Ishikawa (cell line): ENCODE measurements at regions not wholly inside any gene's neighbourhood (a gene's known extent, or its start where the extent isn't known, plus 50 kb on each side); places are given as distances from the start of the nearest gene placed in this dataset.

ENCODE experiments used
- TAF1 ChIP-seq: IDR thresholded peaks from 2 replicates; pipeline ENCODE4 v1.6.1; 2012; ENCODE audit warnings: low read depth, mild to moderate bottlenecking
- TCF12 ChIP-seq: IDR thresholded peaks from 2 replicates; pipeline ENCODE4 v1.6.1; 2012; ENCODE audit warnings: low read depth
- ZBTB7A ChIP-seq: IDR thresholded peaks from 2 replicates; pipeline ENCODE4 v1.6.1; 2012; ENCODE audit warnings: low read depth
- TF ChIP-seq, protein P1 (sequence below): IDR thresholded peaks from 2 replicates; pipeline ENCODE4 v1.6.1; 2012; ENCODE audit warnings: low read depth, mild to moderate bottlenecking
- TF ChIP-seq, protein P2 (sequence below): IDR thresholded peaks from 2 replicates; pipeline ENCODE4 v1.6.1; 2012

DNA sequence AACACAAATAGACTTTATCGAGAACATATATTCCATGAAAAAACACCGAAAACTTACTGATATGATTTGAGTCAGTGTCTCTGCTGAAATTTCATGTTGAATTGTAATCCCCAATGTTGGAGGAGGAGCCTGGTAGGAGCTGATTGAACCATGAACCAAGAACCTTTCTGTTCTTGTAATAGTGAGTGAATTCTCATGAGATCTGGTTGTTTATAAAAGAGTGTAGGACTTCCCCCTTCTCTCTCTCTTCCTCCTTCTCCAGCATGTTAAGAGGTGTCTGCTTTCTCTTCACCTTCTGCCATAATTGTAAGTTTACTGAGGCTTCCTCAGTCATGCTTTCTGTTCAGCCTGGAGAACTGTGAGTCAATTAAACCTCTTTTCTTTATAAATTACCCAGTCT lies 1289.3 kb upstream of the CITED2 start:
- TF ChIP-seq TAF1, result no peak
- TF ChIP-seq, protein P1, sequence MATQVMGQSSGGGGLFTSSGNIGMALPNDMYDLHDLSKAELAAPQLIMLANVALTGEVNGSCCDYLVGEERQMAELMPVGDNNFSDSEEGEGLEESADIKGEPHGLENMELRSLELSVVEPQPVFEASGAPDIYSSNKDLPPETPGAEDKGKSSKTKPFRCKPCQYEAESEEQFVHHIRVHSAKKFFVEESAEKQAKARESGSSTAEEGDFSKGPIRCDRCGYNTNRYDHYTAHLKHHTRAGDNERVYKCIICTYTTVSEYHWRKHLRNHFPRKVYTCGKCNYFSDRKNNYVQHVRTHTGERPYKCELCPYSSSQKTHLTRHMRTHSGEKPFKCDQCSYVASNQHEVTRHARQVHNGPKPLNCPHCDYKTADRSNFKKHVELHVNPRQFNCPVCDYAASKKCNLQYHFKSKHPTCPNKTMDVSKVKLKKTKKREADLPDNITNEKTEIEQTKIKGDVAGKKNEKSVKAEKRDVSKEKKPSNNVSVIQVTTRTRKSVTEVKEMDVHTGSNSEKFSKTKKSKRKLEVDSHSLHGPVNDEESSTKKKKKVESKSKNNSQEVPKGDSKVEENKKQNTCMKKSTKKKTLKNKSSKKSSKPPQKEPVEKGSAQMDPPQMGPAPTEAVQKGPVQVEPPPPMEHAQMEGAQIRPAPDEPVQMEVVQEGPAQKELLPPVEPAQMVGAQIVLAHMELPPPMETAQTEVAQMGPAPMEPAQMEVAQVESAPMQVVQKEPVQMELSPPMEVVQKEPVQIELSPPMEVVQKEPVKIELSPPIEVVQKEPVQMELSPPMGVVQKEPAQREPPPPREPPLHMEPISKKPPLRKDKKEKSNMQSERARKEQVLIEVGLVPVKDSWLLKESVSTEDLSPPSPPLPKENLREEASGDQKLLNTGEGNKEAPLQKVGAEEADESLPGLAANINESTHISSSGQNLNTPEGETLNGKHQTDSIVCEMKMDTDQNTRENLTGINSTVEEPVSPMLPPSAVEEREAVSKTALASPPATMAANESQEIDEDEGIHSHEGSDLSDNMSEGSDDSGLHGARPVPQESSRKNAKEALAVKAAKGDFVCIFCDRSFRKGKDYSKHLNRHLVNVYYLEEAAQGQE, result no peak
- TF ChIP-seq, protein P2, sequence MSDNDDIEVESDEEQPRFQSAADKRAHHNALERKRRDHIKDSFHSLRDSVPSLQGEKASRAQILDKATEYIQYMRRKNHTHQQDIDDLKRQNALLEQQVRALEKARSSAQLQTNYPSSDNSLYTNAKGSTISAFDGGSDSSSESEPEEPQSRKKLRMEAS, result no peak
- TF ChIP-seq TCF12, result no peak
- TF ChIP-seq ZBTB7A, result no peak
